Germinal center (tissue), 1 donor: ENCODE measurements at regions not wholly inside any gene's neighbourhood (a gene's known extent, or its start where the extent isn't known, plus 50 kb on each side); places are given as distances from the start of the nearest gene placed in this dataset.
"Not testable (repeated sequence)": the region's sequence is repeated elsewhere in the genome, so short reads cannot be mapped to it uniquely, and the experiment has no call there.

ENCODE experiments used
- DNase-seq: peaks from one replicate; pipeline ENCODE4 v3.0.0; 2012; ENCODE audit warnings: mixed read lengths, low spot score

GRCh38 chr21:33121715-33122475 lies 52.0 kb downstream of the OLIG1 start:
- DNase-seq = peak; percentile 36

GRCh38 chr21:33122507-33122906 lies 52.6 kb downstream of the OLIG1 start:
- no peak for DNase-seq

- no peak for DNase-seq
Measured at GRCh38 chr21:33123374-33124123, 53.6 kb downstream of the OLIG1 start.

- DNase-seq = no peak
Measured at GRCh38 chr21:33124889-33125288, 54.9 kb downstream of the OLIG1 start.

- no peak for DNase-seq
Measured at GRCh38 chr21:33125680-33126375, 55.9 kb downstream of the OLIG1 start.

GRCh38 chr21:33126569-33126968 lies 56.6 kb downstream of the OLIG1 start:
- no peak for DNase-seq

GRCh38 chr21:33127154-33127867 lies 57.4 kb downstream of the OLIG1 start:
- DNase-seq = peak; percentile 26

DNA sequence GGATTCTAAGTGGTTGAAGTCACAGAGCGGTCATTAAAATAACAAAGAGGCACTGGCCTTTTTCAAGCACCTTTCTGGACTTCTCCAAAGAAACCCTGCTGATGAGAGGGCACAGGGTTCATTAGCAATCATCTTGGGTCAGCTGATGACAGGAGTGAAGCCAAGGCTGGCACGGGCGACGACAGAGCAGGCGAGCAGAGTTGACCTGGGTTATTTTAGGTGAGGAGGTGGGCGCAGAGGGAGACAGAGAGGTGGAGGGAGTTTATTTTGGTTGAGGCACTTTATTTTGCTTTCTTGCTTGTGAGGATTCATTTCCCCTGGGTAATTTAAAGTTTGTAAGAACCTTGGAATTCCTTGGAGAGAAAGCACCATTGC lies 57.9 kb downstream of the OLIG1 start:
- no peak for DNase-seq

DNA sequence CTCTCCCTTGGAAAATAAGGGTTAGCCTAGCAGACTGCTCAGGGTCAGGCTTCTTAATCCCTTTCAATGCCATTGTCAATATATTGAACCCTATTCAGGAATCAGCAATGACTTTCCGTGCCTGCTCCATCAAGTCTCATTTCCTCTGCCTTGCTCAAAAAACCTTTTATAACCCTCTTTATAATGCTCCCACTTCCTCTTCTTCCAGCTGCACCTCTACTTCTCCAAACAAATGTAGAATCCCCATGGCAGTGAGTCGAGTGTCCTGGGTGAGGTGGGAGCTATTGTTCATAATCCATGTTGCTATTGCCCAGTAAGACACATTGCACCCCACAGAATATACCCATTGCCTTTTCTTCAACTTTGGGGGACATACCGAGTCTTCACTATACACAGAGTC lies 58.6 kb downstream of the OLIG1 start:
- DNase-seq = no peak

DNA sequence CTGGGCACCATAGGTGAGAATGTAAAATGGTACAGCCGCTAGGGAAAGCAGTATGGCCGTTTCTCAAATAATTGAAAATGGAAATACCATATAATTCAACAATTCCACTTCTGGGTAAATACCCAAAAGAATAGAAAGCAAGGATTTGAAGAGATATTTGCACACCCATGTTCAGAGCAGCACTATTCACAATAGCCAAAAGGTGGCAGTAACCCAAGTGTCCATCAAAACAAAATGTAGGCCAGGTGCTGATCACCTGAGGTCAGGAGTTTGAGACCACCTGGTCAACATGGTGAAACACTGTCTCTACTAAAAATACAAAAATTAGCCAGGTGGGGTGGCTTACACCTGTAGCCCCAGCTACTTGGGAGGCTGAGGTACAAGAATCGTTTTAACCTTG lies 62.1 kb downstream of the OLIG1 start:
- no peak for DNase-seq

DNA sequence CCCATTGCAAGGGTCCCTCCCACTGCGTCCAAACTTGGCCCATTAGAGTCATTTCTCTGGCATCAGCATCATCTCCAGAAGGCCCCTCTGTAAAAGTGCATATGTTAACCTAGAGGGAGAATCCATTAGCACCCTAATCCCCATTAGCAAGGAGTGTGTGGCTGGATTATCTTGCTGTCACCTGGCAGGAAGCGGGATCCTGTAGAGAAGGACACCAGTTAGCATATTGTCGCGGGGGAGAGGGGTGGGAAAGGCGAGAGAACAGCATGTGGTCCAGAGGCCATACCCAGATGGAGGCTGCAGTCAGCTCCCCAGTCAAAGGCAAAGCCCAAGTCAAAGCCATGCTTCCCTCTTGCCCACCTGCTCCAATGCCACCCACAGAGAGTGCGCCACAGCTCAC lies 64.0 kb downstream of the OLIG1 start:
- no peak for DNase-seq

DNA sequence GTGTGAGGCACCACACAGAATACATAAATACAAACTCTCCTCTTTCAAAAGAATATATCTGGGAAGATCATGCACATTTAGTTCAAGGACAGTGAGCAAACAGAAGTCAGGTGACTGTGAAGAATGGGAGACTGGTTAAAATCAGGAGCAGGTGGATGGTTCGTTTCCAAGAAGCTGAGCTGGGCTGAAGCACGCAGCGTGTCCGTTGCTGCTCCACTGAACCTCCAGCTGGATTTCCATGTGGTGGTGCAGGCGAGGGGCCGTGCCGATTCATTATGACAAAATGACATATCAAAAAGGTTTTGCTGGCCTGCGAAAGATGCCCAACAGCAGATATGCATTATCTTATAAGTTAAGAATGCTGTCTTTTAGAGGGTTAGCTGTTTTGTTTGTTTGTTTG lies 66.0 kb downstream of the OLIG1 start:
- DNase-seq = no peak

DNA sequence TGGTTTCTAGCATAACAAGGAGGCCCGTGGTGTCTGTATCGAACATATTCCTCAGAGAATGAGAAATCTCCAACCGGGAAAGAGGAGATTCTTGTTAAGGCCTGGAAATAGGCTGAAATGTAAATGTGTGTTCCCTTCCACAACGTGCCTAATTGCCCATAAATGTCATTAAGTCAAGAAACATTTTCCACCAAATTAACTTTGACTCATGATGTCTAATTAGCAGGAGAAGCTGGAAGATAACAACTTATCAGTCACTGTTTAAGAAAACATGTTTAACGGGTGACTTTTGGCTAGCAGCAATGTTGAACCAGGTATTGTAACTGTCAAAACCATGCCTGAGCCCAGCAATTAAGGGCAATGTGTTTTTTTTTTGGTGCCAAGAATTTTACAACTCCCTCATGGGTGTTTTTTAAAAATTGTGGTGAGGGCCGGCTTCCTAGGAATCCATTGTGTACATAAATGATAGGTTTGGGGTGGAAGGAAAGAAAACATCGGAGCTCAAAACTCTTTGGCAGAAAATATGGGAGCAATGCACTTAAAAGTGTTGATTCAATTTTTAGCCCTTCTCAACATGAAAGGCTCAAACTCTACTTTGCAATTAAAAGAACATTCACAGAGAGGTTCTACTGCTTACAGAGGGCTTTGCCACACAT lies 67.0 kb downstream of the OLIG1 start:
- DNase-seq = no peak

GRCh38 chr21:33139084-33139483 lies 69.1 kb downstream of the OLIG1 start:
- DNase-seq = no peak

- DNase-seq = no peak
Measured at GRCh38 chr21:33140288-33140687, 70.3 kb downstream of the OLIG1 start.

- no peak for DNase-seq
Measured at GRCh38 chr21:33146467-33146866, 76.5 kb downstream of the OLIG1 start.

DNA sequence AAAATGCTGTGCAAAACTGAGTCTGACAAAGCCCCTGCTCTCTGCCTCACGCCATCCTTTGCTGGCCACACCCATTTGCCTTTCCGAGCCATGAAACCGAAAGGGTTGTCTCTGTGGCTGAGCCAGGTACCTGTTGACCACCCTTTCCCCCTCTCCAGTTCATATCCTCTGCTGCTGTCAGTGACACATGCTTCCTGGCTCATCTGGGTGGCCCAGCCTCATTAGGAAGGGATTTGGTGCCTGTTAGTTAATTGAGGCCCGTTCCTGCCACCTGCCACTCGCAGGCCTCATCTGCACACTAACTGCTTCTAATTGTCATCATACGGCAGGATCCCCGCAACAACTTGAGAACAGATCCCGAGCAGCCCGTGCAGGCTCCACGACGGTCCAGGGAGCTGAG lies 79.2 kb downstream of the OLIG1 start:
- no peak for DNase-seq

DNA sequence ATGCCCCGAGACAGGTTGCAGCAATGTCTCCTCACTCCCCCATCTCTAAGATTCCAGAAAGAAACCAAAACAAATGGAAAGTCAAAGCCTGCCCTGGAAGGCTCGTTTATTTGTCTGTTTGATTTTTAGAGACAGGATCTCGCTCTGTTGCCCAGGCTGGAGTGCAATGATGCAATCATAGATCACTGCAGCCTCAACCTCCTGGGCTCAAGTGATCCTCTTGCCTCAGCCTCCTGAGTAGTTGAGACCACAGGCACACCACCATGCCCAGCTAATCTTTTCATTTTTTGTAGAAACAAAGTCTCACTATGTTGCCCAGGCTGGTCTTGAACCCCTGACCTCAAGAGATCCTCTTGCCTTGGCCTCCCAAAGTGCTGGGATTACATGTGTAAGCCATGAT lies 78.8 kb upstream of the IFNAR2 start:
- not testable (repeated sequence) for DNase-seq

GRCh38 chr21:33151941-33152731 lies 77.6 kb upstream of the IFNAR2 start:
- no peak for DNase-seq

DNA sequence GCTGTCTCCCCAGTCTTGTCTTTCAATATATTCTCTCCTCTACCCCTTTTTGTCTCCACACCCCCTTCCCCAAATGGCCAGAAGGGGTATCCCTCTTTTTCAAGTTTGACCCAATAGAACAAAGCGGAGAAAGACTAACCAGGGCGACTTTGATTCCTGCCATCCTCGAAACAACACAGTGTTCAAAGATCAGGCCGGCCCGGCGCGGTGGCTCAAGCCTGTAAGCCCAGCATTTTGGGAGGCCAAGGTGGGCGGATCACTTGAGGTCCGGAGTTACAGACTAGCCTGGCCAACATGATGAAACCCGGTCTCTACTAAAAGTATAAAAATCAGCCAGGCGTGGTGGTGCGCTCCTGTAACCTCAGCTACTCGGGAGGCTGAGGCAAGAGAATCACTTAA lies 77.0 kb upstream of the IFNAR2 start:
- DNase-seq = no peak

DNA sequence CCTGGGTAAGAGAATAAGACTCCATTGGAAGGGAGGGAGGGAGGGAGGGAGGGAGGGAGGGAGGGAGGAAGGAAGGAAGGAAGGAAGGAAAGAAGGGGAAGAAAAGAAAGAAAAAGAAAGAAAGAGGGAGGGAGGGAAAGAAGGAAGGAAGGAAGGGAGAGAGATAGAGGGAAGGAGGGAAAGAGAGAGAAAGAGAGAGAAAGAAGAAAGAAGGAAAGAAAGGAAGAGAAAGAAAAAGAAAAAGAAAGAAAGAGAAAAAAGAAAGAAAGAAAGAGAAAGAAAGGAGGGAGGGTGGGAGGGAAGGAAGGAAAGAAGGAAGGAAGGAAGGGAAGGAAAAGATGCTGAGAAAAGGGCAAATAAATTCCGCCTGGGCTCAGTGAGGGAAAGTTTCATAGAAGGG lies 74.7 kb upstream of the IFNAR2 start:
- DNase-seq = no peak
